ENCODE measurements at regions not wholly inside any gene's neighbourhood (a gene's known extent, or its start where the extent isn't known, plus 50 kb on each side); places are given as distances from the start of the nearest gene placed in this dataset.
"Not testable (repeated sequence)": the region's sequence is repeated elsewhere in the genome, so short reads cannot be mapped to it uniquely, and the experiment has no call there.

GRCh38 chr5:7087719-7088297 lies 308.1 kb upstream of the ADCY2 start:
- no peak for DNase-seq (ENCODE audit: low spot score)

- DNase-seq (ENCODE audit: low spot score) = no peak
Measured at GRCh38 chr5:7088849-7089248, 307.1 kb upstream of the ADCY2 start.

DNA sequence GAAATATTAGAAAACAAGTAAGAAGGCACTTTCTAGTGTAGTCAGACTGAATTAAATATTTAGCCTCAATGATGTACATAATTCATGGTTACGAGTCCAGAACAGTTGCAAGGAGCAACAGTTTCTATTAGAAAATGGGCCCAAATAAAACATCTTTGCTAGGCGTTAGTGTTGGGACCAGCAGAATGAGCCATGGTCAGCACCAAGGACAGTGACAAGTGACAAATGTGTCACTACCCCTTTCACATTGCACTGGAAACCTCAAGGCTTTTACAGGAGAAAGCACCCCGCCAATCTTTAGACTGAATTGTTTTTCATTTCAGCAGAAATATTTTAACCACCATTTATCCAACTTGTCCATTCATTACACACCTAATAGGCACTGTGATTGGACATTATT lies 301.3 kb upstream of the ADCY2 start:
- peak; percentile 41 for DNase-seq (ENCODE audit: low spot score)

GRCh38 chr5:7096294-7096693 lies 299.6 kb upstream of the ADCY2 start:
- no peak for DNase-seq (ENCODE audit: low spot score)

- DNase-seq (ENCODE audit: low spot score) = no peak
Measured at GRCh38 chr5:7105358-7105757, 290.6 kb upstream of the ADCY2 start.

DNA sequence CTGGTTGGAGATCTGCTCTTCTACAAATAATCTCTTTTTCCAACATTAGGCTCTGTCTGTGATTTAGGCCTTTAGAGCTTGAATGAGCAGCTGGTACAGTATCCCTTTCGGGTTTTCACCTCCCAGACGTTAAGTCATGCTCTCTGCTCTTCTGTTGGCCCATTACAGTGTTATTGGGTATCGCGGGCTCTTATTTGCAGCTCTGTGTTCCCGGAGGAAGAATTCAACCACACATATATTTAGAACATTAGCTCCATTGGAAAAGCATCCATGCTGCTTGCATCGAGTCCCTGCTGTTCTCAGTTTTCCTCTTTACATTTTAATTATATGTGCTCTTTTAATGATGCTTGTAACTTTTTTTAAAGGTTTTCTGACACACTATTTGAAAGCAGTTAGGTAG lies 278.0 kb upstream of the ADCY2 start:
- DNase-seq (ENCODE audit: low spot score) = no peak

GRCh38 chr5:7131680-7132079 lies 264.3 kb upstream of the ADCY2 start:
- no peak for DNase-seq (ENCODE audit: low spot score)

DNA sequence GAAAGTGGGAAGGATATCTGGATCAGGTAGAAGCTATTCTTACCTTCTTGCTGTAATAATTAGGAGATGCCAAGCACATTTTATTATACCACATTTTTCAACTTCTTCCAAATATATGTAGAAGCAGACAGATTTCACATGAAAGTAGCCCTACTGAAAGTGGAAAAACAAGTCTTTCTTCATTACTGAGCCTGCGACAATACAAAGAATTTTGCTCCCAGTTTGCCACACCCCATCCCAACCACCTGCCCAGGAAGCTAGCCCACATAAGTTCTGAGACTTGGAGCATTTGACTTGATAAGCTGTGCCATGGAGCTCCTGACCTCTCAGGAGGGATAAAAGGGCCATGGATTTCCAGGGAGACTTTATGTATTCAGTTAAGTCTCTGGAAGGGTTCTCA lies 249.1 kb upstream of the ADCY2 start:
- DNase-seq (ENCODE audit: low spot score) = no peak

GRCh38 chr5:7157083-7157482 lies 238.9 kb upstream of the ADCY2 start:
- no peak for DNase-seq (ENCODE audit: low spot score)

DNA sequence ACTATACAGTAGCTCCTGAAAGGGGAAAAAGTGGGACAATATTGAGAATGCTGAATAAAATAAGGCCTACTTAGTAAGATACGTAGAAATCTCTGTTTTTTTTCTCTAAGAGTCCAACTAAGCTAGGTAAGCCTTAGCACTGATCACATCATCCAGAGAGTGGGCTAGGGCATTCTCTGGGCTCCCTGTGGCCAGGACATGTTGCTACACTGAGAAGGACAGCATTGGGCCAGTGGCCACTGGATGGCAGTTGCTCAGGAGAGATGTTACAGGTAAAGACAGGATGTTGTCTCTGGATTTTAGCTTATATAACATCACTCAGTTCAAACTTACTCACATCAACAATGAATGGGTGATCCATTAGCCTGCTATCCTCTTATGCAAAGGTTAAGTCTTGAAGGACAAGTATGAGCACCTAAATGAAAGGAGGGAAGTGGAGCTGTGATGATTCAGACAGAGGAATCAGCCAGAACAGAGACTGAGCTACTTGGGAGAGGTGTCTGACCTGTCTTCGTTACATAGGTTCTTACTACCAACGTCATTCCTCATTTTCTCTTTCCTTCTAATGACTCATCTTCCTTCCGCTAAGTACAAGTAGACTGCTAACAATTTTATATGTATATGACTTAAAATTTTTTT lies 226.6 kb upstream of the ADCY2 start:
- DNase-seq (ENCODE audit: low spot score) = no peak

DNA sequence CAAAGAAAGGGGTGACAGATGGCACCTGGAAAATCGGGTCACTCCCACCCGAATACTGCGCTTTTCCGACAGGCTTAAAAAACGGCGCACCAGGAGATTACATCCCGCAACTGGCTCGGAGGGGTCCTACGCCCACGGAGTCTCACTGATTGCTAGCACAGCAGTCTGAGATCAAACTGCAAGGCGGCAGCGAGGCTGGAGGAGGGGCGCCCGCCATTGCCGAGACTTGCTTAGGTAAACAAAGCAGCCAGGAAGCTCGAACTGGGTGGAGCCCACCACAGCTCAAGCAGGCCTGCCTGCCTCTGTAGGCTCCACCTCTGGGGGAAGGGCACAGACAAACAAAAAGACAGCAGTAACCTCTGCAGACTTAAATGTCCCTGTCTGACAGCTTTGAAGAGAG lies 225.2 kb upstream of the ADCY2 start:
- not testable (repeated sequence) for DNase-seq (ENCODE audit: low spot score)

DNA sequence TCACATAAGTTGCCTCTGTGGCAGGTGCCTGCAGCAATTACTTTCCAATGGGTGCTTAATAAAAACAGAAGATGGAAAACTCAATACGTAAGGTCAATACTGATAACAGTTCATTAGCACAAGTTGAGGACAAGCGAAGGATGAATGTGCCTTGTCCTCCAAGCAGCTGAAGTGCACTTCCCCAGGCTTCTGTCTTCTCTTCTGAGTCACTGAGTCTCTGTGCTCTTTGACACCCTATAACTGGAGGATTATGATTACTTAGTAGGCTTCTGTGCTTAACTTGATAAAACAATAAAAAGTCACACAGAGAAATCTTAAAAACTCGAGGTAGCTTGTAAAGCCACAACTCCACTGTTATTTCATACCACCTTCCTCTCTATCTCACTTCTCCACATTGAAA lies 216.6 kb upstream of the ADCY2 start:
- no peak for DNase-seq (ENCODE audit: low spot score)

DNA sequence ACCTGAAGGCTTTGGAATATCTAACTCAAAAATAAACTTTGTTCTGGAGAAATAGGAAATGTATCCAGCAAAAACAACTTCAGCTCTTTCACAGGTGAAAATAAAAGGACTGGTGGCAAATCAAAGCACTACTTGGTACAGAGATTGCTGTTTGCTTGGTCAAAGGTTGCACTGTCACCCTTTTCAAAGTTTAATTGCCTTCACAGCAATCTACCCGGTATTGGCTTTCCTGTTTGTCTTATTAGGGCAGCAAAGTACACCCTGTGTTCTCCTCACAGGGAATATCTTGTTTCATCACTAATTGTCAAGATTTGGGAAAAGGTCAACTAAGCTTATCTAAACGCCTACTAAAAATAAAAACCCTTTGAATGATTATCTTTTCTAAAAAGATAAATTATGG lies 214.1 kb upstream of the ADCY2 start:
- DNase-seq (ENCODE audit: low spot score) = no peak

DNA sequence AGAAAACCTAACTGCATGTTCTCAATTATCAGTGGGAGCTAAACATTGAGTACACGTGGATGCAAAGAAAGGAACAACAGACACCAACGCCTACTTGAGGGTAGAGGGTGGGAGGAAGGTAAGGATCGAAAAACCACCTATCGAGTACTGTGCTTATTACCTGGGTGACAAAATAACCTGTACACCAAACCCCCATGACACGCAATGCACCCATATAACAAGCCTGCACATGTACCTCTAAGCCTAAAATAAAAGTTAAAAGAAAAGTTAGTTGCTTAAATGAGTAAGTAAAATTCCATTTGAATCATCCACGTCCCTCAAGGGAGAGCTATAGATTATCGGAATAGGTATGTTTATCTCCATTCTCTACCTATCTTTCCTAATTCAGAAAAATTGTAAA lies 210.2 kb upstream of the ADCY2 start:
- no peak for DNase-seq (ENCODE audit: low spot score)

DNA sequence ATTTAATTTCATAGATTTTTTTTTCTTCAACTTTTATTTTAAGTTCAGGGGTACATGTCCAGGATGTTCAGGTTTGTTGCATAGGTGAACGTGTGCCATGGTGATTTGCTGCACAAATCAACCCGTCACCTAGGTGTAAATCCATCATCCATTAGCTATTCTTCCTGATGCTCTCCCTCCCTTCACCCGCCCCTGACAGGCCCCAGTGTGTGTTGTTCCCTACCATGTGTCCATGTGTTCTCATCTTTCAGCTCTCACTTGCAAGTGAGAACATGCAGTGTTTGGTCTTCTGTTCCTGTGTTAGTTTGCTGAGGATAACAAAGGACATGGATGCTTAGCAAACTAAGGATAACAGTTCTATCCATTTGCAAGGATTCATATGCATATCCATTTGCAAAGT lies 209.1 kb upstream of the ADCY2 start:
- DNase-seq (ENCODE audit: low spot score) = no peak

DNA sequence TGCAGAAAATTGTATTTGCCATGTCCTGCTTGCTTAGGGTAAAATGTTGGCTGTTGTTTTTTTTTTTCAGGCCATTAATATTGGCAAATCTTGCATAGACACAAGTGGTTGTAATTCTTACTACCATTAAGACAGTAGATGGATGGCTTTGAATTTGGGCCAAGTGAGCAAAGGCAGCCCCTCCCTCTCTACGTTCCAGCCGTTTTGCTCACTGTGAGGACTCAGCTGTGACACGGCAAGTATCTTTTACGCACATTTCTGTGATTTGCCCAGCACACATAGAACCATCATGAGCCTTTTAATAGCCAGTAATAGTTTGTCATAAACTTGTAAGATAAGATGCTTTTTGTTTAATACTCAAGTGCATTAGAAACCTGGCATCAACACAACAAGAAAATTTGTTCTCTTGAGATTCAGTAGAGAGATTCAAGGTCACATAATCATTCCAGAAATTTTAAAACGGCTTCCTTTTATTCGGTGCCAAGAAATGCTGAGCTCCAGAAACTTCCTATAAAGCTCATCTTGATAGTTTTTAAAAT lies 205.2 kb upstream of the ADCY2 start:
- no peak for DNase-seq (ENCODE audit: low spot score)

- no peak for DNase-seq (ENCODE audit: low spot score)
Measured at GRCh38 chr5:7192016-7192415, 203.9 kb upstream of the ADCY2 start.

- no peak for DNase-seq (ENCODE audit: low spot score)
Measured at GRCh38 chr5:7202846-7203245, 193.1 kb upstream of the ADCY2 start.

GRCh38 chr5:7207979-7208378 lies 188.0 kb upstream of the ADCY2 start:
- no peak for DNase-seq (ENCODE audit: low spot score)

GRCh38 chr5:7208938-7209337 lies 187.0 kb upstream of the ADCY2 start:
- no peak for DNase-seq (ENCODE audit: low spot score)

GRCh38 chr5:7209658-7210057 lies 186.3 kb upstream of the ADCY2 start:
- no peak for DNase-seq (ENCODE audit: low spot score)

- DNase-seq (ENCODE audit: low spot score) = no peak
Measured at GRCh38 chr5:7210549-7210948, 185.4 kb upstream of the ADCY2 start.

- no peak for DNase-seq (ENCODE audit: low spot score)
Measured at GRCh38 chr5:7213525-7213924, 182.4 kb upstream of the ADCY2 start.

- no peak for DNase-seq (ENCODE audit: low spot score)
Measured at GRCh38 chr5:7214906-7215416, 181.0 kb upstream of the ADCY2 start.
